HK-2 (cell line): ENCODE measurements at regions not wholly inside any gene's neighbourhood (a gene's known extent, or its start where the extent isn't known, plus 50 kb on each side); places are given as distances from the start of the nearest gene placed in this dataset.
"Not testable (repeated sequence)": the region's sequence is repeated elsewhere in the genome, so short reads cannot be mapped to it uniquely, and the experiment has no call there.

Experiments used
- DNase-seq: peaks from one replicate; pipeline ENCODE4 v3.0.0-alpha.2; 2018; ENCODE audit not compliant: unreplicated experiment

DNA sequence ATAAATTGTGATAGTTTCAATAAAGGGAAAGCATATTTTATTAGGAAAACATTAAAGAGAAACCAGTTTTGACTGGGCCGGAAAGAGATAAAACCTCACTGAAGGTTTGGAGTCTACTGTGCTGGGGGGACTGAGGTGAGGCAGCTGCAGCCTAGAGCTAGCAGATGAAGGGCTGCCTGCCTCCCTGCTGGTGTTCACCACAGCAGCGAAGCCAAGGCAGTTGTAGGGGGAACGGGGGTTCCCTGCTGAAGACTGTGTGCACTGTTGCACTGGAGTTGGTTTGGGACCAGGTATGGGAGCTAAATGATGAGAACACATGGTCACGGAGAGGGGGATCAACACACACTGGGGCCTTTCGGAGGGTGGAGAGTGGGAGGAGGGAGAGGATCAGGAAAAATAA is 546.5 kb upstream of the SMIM31 start:
- DNase-seq = no peak

DNA sequence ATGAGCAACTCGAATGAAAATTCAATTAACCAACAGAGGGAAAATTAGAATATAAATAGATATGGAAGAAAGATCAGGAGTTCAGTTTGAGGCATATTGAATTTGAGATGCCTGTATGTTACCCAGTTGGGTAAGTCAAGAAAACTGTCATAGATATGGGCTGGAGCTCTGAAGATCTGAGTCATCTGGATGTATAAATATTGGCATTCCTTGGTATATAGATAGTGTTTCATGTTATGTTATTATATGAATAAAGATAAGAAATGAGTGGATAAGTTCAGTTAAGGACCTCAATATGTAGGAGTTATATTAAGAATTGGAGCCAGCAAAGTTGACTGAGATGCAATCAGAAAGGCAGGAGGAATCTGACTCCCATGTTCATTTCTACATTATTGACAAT is 543.6 kb upstream of the SMIM31 start:
- no peak for DNase-seq

DNA sequence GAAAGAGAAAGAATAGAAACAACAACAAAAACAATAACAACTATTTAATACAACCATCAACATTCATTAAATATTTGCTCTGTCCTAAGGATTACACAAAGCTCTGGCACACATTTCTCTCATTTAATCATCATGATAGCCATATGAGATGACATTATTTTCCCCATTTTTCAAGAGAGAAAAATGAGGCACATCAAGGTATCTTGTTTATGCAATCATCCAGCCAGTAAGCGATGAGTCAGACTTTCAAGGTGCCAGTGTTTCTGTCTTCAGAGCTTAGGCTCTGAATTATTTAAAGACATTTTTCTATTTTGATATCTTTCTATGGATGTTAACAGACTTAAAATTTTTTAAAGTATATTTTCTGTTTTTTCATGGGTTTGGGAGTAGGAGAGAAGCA is 541.8 kb upstream of the SMIM31 start:
- no peak for DNase-seq

DNA sequence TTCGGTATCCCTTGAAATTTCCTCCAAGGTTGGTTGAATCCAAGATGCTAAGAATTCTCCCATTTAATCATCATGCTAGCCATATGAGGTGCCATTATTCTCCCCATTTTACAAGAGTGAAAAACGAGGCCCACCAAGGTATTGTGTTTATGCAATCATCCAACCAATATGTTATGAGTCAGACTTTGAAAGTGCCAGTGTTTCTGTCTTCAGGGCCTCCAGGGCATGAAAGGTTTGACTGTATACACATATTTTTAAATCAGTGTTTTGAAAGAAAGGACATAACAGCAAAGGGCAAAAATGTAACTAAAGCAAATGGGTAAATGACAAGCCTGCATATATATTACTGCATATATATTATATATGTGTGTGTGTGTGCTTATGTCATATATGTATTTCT is 541.2 kb upstream of the SMIM31 start:
- DNase-seq = no peak

DNA sequence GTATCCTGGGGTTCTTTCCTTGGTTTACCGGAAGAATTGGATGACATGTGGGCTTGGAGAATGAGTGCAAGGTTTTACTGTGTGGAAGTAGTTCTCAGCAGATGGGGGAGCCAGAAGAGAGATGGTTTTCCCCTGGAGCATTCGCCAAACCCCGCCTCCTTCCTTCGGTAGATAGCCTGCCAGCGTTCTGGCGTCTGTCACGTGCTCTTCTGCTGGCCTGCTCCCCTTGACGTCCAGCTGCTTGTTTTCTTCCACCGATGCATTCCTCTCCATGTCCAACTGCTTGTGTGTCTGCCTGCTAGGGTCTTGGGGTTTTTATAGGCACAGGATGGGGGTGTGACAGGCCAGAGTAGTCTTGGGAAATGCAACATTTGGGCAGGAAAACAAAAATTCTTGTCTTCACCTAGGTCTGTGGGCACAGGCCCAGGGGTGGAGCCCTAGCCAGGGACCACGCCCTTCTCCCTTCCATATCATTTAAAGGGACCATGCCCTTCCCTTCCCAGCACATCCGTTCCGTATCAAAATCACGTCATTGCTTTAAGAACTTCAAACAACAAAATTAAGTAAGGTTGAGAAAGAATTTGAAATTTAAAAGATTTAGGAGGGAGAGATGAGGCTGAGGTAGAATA is 538.7 kb upstream of the SMIM31 start:
- no peak for DNase-seq

DNA sequence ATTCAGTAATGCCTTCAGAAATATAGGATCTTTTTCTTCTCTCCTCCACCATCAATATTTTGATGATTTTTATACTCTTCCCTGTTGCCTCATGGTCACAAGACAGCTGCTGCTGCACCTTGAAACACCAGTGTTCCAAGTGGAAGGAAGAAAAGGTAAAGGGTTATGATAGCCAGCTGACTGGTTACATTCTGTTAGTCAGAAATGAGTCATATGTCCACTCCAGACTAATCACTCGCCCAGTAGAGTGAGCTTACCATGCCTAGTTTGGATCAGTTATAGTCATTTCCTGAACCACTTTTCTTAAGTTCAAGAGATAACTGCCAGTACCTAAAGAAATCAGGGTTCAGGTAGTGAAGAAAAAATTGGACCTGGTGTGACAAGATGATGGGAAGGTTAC is 532.3 kb upstream of the SMIM31 start:
- no peak for DNase-seq

DNA sequence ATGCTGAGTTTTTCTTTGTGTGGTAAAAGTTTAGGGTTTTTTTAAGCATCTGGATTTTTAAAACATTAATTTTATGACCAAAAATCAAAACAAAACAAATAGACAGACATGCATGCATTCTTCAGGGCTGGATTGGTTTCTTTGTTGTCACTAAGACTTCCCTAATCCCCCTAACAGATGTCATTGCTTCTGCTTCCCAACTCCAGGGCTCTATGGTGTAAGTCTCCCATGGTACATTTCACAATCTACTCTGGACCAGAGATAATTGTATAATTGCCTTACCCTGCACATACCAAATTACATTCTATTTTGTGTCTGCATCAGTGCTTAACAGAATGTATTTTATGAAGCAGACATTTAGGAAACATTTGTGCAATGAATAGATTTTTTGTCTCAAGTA is 529.1 kb upstream of the SMIM31 start:
- no peak for DNase-seq

DNA sequence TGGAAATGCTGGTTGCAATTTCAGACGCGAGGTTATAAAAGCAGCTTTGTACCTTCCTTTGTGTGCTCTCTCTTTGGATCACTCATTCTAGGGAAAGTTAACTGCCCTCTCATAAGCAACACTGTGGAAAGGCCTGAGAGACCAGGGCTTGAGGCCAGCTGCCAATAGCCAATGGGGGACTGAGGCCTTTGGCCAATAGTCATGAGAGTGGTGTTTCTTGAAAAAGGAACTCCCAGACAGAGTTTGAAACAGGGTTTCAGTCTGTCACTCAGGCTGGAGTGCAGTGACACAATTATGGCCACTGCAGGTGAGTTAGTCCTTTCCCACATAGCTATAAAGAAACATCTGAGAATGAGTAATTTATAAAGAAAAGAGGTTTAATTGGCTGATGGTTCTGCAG is 524.7 kb upstream of the SMIM31 start:
- DNase-seq = no peak

DNA sequence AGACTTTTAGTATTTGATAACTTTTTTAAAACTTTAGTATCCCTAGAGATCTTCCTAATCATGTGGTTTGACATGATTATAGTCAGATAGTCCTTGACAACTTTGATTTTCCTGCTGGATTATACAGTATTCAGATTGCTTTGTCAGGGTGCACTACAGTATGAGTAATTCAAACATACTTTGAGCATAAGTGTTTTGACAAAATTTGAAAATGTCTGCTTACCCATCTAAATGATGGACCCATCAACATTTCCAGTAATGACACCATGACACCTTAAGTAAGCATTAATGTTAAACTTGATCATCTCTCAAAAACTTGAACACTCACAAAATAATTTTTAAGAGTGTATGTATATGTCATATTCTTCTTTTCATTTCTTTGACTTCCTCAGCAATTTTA is 514.5 kb upstream of the SMIM31 start:
- DNase-seq = no peak

DNA sequence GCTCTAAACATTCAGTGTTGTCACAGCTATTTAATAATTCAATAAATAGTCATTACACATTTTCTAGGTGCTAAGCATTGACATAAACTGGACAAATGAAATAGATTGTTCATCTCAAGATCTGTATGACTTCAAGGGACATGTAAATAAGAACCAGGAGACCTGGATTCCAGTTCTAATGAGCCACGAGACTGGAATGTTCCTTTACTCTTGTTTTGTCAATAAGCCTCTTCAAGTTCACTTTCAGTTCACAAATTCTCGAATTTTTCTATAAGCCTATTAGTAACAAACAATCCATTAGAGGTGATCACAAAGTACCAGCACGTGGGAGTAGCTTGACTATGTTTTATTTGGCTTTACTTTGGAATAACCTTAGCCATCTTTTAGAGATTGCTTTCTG is 514.0 kb upstream of the SMIM31 start:
- DNase-seq = no peak

DNA sequence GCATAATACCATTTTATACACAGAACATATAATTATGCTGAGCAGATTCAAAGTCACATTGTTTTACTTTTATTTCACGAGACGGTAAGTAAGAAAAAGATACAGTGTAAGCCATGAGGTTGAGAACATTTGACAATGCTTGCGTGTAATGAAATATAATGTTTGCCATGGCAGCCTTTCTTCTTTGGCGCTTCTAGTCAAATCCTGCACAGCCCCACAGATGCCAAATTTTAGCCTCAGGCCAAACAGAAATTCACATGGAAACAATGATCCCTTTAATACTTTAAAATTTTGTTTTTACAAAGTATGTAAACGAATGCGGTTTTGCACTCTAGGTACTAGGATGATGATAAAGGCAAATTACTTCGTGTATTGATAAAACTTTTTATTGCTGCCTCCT is 502.7 kb upstream of the SMIM31 start:
- no peak for DNase-seq

DNA sequence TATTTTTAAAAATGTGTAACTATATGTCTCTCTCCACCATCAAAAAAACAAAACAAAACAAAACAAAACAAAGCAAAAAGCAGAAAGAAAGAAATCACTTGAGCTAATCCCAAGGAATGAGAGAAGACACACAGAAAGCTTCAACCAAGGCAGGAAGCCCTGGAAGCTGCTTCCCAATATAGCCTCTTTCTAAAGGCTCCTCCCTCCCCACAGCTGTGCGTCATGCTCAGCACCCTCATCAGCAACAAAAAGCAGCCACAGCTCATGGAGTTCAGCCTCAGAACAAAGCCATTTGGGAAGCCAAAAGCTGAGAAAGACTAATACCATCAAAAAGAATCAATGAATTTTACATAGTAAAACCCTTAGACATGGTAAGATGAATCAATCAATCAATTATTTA is 501.6 kb upstream of the SMIM31 start:
- DNase-seq = no peak

DNA sequence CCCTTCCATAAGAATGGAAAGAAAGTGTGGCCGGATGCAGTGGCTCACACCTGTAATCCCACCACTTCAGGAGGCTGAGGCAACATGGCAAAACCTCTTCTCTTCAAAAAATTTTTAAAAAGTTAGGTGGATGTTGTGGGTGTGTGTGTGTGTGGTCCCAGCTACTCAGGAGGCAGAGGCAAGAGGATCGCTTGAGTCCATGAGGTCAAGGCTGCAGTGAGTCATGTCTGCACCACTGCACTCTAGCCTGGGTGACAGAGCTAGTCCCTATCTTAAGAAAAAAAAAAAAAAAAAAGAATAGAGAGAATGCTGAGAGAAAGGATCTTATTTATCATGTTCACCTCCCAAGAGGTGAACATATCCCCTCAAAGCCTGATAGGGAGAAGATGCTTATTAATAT is 492.1 kb upstream of the SMIM31 start:
- DNase-seq = no peak

DNA sequence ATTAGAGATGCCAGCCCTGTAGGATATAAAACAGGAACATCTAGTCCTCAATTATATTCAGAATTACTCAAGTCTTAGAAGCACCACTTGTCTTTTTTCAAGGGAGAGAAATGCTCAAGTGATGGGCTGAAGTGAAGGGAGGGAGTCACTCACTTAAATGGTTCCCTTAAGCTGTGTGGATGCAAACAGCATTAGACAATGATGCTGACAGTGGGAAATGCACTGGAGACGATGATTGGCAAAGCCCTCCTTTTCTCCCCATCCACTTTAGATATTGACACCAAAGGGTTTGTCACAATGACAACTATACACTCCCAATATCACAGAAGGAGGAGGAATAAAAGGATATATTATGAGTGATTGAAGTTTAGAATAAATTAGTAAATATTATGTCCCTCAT is 491.4 kb upstream of the SMIM31 start:
- DNase-seq = not testable (repeated sequence)

DNA sequence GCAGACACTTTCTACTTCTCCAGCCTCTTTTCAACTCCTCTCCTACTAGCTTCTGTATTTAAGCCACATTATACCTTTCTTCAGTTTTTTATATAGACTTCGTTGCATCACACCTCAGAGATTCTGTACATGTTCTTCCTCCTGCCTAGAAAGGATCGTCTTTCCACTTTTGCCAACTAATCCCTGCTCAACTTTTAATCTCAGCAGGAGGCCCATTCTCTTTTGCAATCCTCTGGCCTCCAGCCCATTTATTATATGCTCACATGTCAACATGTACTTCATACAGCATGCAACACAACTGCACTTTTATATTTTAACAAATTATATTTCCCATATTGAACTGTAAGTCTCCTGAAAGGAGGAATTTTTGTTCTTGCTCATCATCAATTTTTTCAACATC is 476.5 kb upstream of the SMIM31 start:
- DNase-seq = not testable (repeated sequence)

DNA sequence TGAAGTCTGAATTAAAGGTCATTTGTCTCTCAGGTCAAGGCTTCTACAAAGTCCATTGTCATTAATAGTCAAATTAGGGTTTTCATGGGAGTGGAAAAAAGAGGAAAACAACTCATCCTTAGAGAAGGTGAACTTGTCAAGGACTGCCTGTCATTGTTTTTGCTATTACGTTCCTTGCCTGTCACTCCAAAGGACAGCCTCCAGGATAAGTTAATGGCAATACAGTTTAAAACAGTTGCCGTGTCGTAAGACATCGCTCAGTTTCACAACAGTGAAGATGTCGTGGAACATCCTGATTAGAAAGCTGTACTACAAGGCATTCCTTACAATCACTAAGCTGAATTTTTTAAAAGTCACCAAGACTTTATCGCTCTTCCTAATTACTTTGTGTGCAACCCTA is 466.8 kb upstream of the SMIM31 start:
- no peak for DNase-seq

DNA sequence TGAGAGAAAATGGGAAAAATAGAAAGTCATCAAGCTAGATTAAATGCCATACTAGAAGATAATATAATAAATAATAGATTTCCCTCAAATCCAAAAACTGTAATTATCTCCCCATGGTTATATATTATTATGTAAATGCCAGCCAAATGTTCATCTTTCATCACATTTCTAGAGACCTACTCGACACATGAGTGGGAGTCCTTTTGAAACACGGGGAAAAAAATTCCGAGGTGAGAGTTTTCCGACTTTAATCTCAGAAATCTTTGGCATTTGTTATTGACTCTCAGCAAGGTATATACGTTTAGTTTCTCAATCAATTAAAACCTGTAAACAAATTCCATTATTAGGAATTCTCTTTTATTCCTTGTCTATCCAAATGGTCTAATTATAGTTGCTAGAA is 465.4 kb upstream of the SMIM31 start:
- no peak for DNase-seq

DNA sequence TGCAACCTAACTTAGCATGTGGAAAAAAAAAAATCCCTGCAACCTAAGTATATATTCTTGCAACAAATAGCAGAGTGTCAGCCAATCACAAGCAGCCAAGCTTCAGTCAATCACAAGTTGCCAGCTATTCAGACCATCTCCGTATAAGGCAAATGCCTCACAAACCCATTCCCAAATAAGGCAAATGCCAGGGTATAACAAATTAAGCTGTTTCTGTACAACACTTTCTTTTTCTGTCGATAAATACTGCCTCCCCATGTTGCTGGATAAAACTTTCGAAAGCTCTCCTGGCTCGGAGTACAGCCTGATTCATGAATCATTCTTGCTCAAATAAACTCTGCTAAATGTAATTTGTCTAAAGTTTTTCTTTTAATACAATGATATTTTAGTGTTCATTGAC is 460.7 kb upstream of the SMIM31 start:
- DNase-seq = no peak

DNA sequence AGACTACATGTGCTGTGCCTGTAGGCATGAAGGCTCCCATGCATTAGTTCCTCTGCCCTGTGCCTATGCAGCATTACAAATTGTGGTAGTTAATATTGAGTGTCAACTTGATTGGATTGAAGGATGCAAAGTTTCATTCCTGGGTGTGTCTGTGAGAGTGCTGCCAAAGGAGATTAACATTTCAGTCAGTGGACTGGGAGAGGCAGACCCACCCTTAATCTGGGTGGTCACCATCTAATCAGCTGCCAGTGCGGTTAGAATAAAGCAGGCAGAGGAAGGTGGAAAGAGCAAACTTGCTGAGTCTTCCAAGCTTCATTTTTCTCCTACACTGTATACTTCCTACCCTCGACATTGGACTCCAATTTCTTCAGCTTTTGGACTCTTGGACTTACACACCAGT is 460.2 kb upstream of the SMIM31 start:
- DNase-seq = no peak

DNA sequence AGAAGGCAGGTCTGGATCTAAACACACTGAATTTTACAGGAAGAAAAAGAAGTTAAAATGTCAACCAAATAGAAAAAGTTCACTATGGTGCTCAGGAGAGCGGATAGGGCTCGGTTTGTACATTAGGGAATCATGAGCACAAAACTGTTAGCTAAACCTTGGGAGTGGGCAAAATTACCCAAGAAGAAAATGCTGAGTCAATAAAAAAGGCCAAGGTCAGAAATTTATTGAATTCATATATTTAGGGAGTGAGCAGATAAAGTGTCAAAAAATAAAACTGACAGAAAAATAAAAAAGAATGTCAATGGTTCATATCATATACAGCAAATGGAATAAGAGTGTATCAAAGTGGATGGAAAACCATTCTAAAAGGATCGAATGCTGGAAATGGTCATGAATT is 452.5 kb upstream of the SMIM31 start:
- DNase-seq = no peak

DNA sequence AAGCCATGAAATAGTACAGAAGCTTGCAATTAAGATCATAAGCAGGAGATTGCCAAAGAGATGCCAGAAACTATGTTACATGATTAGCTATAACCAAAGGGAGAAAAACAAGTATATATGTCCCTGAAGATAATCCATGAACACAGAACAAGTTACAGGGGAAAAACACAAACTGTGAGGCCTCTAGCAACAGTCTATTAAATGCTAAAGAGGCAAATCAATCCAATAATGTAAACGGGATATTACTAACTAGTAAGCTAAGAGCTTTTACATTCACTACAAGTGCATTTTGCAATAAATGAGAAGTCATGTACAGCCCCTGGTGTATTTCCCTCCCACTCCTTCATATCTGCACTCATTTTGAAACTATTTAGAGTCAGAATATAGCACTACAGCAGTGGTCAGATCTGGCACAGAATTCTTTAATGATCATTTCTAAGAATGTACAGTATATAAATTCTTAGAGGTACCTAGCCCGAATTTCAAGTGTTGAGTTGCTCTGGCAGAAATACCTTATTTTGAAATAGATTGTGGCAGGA is 449.8 kb upstream of the SMIM31 start:
- no peak for DNase-seq

DNA sequence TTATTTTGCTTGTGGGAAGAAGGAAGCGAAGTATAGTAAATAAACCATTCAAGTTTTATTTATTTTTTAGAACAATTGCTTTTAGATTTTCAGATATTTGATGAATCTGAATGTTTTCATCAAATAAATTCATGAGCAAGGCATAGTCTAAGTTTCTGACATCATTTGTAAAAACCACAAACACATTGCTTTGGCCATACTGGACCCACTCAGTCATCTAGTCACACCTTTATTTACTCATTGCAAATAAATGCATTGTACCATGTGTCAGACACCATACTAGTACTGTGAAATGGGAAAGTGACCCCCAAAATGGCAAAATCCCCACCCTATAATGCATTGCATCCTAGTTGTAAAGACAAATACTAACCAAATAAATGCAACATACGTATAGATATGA is 449.1 kb upstream of the SMIM31 start:
- DNase-seq = no peak

DNA sequence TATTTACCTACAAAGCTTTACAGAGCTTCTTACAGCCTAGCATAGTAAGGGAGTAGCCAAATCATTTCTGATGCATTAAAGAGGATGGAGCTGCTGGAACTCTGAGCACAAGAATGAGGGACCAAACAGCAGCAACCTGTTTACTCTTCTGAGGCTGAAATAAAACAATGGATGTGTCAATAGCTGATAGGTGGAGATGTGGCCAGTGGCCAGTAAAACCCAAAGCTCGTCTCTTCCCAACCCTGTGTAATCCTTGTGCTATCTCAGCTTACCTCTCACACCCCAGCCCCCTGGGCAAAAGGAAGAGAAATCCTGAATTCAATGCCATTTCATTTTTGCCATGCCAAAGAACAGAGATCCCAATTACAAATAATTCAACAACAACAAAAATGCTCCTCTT is 446.7 kb upstream of the SMIM31 start:
- no peak for DNase-seq

DNA sequence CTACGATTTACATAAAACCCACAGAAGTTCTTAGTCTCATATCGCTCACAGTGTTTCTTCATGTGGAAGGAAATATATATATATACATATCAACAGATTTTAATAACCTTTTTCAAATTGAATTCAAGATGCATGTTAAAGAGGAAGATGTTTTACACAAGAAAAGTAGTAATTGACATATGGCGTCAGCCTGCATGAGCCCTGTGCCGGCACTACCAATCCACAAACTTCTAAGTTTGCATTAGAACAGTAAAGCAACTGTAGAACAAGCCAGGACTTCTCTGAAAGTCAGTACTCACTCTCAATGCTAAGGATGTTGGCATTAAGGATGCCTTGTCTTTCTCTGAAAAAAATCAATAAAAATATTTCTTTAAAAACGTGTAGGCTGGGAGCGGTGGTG is 441.3 kb upstream of the SMIM31 start:
- no peak for DNase-seq
